Activated naive CD4-positive, alpha-beta T cell (primary cell): ENCODE measurements at regions not wholly inside any gene's neighbourhood (a gene's known extent, or its start where the extent isn't known, plus 50 kb on each side); places are given as distances from the start of the nearest gene placed in this dataset.
A peak's percentile ranks its signal among the peaks of the same experiment; 100 is the strongest.
"Not testable (repeated sequence)": the region's sequence is repeated elsewhere in the genome, so short reads cannot be mapped to it uniquely, and the experiment has no call there.

Source experiments
- DNase-seq, 4 experiments: peaks; one replicate each; lab custom pipeline; 2025; lab: John Stamatoyannopoulos, UW

DNA sequence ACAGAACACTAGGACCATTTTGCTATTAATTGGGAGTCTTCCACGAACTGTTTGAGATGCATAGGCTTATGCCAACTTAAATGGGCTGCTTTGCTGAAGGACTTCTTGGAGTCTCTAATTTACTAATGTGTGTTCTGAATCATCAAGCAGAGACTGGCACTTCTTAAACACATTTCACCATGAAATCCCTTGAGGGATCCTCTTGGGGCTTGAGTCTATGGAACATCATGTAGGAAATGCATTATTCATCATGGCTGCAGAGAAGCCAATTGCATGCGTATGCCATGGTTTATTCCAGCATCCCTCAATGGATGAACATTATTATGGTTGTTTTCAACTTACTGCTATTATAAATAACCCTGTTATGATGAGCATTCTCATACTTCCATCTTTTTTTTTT lies 73.4 kb downstream of the FGD2 start:
- DNase-seq = no peak

DNA sequence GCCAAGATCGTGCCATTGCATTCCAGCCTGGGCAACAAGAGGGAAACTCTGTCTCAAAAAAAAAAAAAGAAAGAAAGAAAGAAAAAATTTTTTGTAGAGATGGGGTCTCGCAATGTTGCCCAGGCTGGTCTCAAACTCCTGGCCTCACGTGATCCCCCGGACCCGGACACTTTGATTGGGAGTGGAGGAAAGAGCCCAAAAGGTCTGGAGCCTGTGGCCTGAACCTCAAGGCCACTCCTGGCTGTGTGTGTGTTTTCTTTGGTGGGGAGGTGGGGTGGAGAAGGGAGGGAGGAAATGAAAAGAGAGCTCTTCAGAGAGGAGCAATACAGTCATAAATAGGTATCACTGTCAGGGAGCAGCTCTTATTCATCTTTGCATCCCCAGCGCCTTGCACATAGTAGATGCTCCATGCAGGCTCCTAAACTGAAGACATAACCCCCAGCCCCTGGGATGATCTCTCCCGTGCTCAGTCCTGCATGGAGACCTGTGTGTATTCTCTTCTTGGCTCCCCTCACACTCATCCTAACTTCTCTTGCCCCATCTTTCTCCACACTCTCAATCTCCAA lies 75.7 kb downstream of the FGD2 start:
- no peak for DNase-seq

DNA sequence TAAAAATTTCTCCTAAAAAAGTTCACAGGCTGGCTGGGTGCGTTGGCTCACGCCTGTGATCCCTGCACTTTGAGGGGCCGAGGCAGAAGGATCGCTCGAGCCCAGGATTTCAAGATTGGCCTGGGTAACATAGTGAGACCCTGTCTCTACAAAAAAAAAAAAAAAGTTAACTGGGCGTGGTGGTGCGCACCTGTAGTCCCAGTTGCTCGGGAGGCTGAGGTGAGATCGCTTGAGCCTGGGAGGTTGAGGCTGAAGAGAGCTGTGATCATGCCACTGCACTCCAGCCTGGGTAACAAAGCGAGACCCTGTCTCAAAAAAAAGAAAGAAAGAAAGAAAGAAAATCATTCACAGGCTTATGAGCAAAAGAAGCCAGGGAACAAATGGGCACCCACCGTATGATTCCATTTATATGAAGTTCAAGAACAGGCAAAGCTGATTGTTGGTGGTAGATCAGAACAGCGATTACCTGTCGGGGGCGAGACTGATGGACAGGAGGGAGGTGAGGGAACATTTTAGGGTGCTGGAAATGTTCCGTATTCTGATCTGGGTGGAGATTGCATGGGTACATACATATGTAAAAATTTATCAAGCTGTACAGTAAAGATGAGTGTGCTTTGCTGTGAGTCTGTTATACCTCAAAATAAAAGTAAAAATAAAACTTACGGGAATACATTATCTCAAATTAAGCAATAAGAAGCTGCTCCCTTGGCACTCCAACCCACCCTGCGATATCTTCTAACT lies 77.1 kb downstream of the FGD2 start:
- no peak for DNase-seq

DNA sequence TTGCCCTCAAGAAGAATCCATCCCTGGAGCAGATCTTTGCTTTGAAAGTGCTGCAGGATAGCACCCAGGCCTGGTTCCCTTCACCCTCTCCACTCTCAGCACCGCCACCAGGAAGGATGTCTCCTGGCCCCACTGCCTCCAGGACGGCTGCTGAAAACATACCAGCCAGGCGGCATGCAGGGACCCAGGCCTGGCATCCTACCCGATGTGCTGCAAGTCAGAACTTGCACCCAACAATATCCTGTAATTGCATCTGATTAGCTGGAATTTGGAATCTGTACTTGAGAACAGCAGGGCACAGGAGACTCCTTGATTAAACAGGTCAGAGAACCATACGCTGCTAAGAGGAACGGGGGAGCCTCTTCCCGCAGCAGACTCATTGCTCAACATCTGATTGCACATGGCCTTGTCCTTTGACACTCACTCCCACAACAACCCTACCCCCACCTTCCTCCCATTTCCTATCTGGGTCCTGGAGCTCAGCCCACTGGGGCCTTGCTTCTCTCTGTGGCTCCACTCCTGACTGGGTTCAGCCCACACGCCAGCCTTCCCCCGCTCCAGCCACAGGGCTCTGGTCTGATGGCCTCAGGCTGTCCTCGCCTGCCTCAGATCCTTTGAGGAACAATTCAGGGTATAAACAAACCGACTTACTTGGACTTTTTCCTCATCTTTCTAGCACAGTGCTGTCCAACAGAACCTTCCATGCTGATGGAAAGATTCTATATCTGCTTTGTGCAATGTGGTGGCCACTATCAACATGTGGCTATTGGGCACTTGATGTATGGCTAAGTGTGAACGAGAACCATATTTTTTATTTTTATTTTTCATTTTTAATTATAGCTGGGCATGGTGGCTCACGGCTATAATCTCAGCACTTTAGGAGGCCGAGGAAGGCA lies 78.0 kb downstream of the FGD2 start:
- DNase-seq = no peak

DNA sequence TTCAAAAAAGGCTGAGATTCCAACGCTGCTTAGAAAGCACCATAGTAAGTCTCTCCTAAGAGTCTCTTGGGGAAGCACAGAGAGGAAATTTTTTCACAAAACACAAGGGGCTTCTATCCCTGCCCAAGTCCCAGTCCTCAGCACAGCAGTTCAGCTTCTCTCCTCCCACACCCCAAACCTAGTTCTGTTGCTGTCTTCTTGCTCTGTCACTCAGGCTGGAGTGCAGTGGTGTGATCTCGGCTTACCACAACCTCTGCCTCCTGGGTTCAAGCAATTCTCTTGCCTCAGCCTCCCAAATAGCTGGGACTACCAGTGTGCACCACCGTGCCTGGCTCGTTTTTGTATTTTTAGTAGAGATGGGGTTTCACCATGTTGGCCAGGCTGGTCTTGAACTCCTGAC lies 79.2 kb downstream of the FGD2 start:
- not testable (repeated sequence) for DNase-seq

DNA sequence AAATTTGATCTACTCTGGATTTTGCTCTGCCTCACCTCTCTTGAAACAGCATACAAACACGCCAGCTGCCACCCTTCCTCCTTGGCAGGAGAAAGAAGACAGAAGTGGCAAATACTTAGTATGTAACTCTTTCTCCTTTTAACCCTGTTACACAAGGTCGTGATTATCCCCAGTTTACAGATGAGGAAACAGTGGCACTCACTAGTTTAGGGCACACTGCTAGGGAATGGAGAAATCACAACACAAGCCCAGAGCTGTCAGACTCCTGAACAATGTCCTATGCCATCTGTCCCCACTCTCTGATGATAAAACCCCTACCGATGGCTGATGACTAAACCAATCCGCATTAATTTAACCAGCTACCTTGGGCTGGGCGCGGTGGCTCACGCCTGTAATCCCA lies 79.7 kb downstream of the FGD2 start:
- no peak for DNase-seq

DNA sequence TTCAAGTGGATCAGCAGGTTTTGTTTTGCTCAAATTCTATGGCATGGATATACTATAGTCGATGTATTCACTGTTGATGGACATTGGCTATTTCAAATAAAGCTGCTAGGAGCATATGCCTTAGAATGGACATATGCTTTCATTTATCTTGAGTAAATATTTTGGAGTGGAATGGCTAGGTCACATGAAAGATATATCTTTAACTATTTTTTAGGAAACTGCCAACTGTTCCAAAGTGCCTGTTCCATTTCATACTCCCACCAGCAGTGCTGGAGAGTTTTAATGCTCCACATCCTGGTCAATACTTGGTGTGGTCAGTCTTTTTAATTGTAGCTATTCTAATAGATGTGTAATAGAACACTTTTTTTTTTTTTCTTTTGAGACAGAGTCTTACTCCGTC lies 81.1 kb upstream of the PIM1 start:
- DNase-seq = no peak

DNA sequence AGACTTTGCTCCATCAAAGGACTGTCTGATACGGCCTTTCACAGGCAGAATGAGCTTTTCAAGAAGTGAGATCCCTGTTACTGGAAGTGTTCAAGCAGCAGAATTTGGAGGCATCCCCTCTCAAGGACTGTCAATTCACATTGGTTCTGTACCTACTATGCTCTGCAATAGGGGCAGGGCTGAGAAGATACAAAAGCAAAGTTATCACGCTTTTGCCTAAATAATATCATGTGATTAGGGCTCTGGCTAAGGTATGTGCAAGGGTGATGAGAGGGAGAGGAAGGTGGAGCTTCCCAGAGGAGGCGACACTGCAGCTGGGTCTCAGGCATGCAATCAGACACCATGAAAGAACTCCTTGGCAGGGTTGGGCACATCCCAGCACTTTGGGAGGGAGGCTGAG lies 80.2 kb upstream of the PIM1 start:
- DNase-seq = no peak

DNA sequence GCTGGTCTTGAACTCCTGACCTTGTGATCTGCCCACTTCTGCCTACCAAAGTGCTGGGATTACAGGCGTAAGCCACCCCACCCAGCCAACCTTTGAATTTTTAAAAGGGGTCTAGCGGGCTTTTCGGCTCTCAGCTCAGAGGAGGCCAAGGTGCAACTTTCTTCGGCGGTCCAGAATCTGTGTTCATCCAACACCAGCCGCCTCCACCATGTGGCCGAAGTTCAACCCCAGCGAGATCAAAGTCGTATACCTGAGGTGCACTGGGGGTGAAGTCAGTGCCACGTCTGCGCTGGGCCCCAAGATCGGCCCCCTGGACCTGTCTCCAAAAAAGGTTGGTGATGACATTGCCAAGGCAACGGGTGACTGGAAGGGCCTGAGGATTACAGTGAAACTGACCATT lies 78.8 kb upstream of the PIM1 start:
- DNase-seq = not testable (repeated sequence)

DNA sequence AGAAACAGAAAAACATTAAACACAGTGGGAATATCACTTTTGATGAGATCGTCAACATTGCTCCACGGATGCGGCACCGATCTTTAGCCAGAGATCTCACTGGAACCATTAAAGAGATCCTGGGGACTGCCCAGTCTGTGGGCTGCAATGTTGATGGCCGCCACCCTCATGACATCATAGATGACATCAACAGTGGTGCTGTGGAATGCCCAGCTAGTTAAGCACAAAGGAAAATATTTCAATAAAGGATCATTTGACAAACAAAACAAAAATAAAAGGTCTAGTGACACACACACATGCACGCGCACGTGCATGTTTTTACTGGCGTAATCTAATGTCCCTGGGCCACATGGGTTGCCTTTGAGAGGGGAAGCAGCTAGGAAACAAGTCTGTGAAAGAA lies 78.4 kb upstream of the PIM1 start:
- DNase-seq = not testable (repeated sequence)

DNA sequence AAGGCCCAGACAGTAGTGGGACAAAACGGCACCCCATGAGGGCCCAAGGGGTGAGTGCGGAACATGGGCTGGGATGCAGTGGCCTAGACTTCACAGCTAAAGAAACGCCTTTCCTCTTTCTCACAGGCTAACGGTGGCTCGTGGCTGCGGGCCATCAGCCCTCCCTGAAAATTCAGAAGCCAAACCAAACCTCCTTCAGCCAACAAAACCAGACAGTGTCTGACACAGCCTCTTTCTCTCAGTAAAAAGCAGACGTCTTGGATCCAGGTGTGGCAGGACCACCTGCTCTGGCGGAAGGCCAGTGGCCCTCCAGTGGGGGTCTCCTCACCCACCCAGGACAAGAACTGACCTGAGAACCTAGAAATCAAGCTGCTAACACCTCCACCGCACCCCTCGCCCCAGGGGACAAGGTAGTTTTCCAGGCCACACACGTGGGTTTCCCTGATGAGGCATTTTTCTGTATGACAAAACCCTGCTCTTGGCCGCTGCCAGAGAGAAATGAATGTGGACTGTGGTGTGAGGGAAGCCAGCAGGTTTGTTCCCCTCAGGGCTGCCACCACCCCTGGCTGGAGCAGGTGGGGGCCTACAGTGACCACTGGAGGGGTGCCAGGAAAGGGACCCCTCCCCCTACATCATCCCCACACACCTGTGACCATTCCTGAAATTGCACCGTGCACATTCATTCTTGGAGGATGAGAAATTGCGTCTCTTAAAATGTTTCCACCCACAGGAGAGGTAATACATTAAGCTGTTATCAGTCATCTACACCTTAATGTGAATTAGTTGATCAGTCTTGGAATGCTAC lies 76.8 kb upstream of the PIM1 start:
- no peak for DNase-seq

DNA sequence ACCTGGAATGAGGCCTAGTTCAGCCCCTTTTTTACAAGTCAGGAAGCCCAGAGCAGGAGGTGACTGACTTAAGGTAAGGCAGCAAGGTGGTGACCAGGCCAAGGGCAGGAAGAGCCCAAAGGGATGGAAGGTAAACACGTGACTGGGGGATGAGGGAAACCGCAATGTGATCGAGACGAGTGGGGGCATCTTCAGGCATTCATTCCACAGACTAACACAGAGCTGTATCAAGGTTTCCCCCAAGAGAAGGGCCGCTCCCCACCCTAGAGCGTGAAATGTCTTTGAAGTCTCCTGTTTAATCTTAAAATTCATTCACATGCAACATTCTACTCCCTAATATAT lies 76.3 kb upstream of the PIM1 start:
- DNase-seq = no peak

DNA sequence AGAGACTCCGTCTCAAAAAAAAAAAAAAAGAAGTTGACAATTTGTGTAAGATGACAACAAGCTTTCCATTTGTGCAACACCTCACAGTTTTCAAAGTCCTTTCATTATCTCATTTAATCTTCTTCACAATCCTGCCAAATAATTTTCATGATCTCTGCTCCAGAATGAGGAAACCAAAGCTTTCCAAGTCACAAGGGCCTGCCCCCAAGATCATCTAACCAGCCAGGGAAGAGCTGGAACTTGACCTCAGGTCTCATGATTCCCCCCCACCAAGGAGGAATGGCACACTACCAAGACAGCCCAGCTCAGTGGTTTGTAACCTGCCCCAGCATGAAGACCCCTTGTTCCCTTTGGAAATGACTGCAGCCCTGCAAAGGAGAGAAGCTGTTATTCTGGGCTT lies 74.0 kb upstream of the PIM1 start:
- no peak for DNase-seq

DNA sequence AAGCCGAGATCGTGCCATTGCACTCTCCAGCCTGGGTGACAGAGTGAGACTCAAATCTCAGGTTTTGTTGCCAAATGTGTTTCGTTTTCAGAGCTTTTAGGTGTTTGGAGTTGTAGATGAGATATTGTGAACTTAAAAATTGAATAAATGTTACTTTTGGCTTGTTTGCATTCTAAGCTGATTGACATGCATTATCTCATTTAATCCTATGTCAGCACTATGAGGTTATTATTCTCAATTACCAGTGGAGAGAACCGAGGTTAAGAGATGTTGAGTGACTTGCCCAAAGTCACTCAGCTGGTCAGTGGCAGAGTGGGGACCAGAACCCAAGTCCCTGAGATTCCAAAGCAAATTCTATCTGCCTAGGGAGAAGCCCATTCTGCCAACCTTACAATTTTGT lies 72.6 kb upstream of the PIM1 start:
- no peak for DNase-seq

DNA sequence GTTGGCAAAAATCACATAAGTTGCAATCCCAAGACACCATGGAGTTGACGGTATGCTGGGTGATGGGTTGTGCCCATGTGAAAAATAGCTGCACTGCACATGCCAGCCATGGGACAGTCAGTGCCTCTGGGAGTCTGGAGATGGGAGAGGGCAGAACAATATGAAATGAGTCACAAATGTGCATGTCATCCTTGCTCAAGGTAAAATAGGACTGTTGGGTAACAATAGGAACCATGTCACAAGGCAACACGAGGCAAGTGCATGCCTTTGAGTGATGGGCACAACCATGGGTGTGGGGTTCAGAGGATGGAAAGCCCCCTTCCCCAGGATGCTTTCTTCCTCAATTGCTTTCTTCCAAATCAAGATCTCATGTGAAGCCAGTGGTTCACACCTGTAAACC lies 70.5 kb upstream of the PIM1 start:
- no peak for DNase-seq

DNA sequence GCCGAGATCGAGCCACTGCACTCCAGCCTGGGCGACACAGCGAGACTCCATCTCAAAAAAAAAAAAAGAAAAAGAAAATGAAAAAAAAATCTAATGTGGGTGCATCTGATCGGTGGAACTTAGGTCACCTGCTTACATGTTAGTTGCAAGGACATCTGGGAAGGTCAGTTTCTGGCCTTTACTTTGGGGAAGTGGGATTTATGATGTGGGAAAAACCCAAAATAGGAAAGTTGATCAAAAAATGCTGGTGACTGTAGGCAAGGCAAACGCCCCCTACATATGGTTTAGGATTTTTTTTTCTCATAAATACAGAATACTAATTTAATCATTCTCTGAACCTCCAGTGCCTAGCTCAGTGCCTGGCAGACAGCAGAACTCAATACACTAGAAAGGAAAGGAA lies 69.2 kb upstream of the PIM1 start:
- DNase-seq = no peak

DNA sequence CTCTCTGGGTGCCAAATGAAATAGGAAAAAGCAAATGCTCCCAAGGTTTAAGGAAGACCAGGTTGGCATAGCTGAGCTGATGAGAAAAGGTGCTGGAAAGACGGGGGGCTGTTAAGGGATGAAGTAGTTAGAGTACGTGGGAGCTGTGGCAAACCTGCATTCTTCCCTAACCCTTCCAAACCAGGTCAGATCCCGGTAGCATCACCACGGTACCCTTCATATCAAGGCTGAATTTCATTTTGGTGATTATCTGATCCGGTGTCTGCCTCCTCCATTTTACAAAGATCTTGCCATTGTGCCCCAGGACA lies 68.0 kb upstream of the PIM1 start:
- DNase-seq = no peak

DNA sequence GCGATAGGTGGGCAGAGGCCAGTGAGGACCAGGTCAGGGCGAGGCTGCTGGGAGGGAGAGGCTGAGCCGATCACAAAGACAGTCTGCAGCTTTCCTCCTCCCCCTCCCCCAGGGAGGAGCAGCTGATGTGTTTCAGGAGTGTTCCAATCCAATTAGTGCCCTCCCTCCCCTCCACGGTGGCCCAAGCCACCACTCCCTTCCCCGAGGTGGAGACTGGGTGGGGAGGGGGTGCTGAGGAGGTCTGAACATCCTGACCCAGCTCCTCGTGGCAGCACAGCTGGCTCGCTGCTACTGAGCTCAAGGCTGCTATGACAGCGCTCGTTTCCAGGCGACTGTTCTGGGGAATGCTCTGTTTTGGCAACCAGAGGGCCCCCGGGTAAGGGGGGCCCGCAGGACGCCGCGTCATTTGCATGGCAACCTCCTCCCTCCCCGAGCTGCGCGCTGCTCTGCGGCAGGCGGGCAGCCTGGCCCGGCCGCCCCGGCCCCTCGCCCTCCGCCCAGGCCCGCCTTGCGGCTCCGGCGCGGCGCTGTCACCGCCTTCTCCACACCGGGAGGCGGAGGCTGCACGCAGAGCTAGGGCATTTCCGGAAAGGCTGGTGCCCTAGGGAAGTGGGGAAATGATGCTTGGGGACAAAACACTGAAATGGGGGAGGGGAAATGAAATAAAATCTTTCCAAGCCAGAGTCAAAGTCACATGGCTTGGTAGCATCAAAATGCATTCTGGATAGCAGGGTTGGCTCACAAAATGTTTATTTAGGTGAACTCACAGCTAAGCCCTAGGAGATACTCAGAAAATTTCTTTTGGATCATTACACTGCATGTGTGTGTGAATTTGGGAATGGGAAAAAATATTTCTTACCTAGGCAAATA lies 67.4 kb upstream of the PIM1 start:
- peak in 3 of 4 experiments; percentile 12 to 55 (median 47) for DNase-seq

DNA sequence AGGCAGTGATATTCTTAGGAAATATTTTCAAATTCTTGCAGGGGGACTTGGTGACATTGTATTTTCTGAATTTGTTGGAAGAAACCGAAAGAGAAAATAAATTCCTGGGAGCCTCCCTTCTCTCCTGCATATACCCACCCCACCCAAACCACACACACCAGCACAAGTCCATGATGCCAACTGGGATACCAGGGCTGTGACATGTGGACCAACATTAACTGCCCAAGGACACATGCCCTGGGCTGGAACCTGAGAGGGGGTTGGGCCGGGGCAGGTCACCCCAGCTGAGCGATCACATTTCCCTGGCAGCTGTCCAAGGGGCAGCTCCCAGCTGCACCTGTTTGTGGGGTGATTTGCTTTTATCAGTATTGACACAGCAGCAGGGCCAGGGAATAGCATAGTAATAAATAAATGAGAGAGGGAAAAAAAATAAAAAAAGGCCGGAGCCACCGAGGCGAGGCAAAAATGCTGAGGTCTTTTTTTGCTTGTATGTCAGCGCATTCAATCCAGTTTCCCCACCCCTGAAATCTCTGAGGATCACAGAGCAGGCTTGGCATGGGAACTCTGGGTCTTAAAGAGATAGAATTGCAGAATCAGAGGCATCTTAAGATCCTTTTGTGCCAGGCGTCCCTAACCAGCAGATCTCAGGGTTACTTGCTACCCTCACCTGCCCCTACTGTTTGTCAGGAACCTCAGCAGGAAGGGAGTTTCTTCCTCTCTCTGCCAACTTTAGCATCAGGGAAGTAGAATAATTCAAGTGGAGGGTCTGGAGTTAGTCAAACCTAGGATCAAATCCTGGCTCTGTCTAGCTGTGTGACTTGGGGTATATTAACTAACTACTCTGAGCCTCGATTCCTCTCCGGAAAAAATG lies 66.5 kb upstream of the PIM1 start:
- no peak for DNase-seq

DNA sequence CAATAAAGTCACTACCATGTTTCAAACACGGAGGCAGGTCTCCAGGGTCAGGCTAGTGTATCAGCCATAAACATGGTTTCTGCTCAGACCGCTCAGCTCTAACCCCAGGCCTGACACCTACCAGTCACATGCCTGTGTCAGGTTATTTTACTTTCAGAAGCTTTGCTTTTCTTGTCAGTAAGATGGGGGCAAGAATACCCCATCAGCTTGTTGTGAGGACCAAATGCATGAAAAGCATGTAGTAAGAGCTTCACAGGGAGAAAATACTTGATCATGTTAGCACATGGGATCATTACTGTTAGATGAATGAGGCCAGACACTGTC lies 65.2 kb upstream of the PIM1 start:
- no peak for DNase-seq
